NT2/D1 (cell line): ENCODE measurements at regions not wholly inside any gene's neighbourhood (a gene's known extent, or its start where the extent isn't known, plus 50 kb on each side); places are given as distances from the start of the nearest gene placed in this dataset.

Source experiments
- DNase-seq: peaks from one replicate; pipeline ENCODE4 v3.0.0-alpha.2; 2011; ENCODE audit warnings: low read depth, low spot score
- H3K27me3 ChIP-seq: 2 replicates; pipeline ENCODE4 v1.6.0; 2011; ENCODE audit warnings: mild to moderate bottlenecking; ENCODE audit not compliant: insufficient read length, insufficient read depth
- H3K36me3 ChIP-seq: 2 replicates; pipeline ENCODE4 v1.6.1; 2011; ENCODE audit warnings: mild to moderate bottlenecking, low read length, mixed read lengths; ENCODE audit not compliant: insufficient read depth, insufficient read length
- H3K4me1 ChIP-seq: 2 replicates; pipeline ENCODE4 v1.5.1; 2011; ENCODE audit not compliant: insufficient read depth, insufficient read length
- H3K4me3 ChIP-seq: 2 replicates; pipeline ENCODE4 v1.5.1; 2011; ENCODE audit warnings: low read depth; ENCODE audit not compliant: insufficient read length
- H3K9ac ChIP-seq: 2 replicates; pipeline ENCODE4 v1.6.0; 2011; ENCODE audit warnings: low read depth; ENCODE audit not compliant: insufficient read length
- H3K9me3 ChIP-seq: 2 replicates; pipeline ENCODE4 v1.5.1; 2011; ENCODE audit warnings: mild to moderate bottlenecking, low read length; ENCODE audit not compliant: insufficient read depth
- SUZ12 ChIP-seq: IDR thresholded peaks from 2 replicates; pipeline ENCODE4 v1.6.1; 2011; ENCODE audit not compliant: insufficient read length, insufficient read depth; ENCODE audit errors: extremely low read depth
- YY1 ChIP-seq: IDR thresholded peaks from 2 replicates; pipeline ENCODE4 v1.6.1; 2011; ENCODE audit not compliant: insufficient read length, insufficient read depth
- ZNF274 ChIP-seq: IDR thresholded peaks from 2 replicates; pipeline ENCODE4 v1.6.1; 2011; ENCODE audit warnings: mild to moderate bottlenecking, low read depth, low read length

GRCh38 chr12:127161466-127161865, 1105.5 kb upstream of the TMEM132C start:
- Histone ChIP-seq H3K9me3 (peaks cover 10% of the 10 kb centered on the region; the same call in 1 of the 2 replicates), H3K4me1 (no peaks in the 10 kb centered on the region), H3K36me3 (no peaks in the 10 kb centered on the region), H3K27me3 (no peaks in the 10 kb centered on the region), H3K9ac (no peak overlapping the region), H3K4me3 (no peak overlapping the region)
- DNase-seq: no peak
- TF ChIP-seq ZNF274: no peak
- TF ChIP-seq YY1: no peak
- TF ChIP-seq SUZ12: no peak

GRCh38 chr12:127162307-127162706, 1104.7 kb upstream of the TMEM132C start:
- Histone ChIP-seq H3K9me3 (peaks cover 10% of the 10 kb centered on the region; the same call in 1 of the 2 replicates), H3K4me1 (no peaks in the 10 kb centered on the region), H3K9ac (no peak overlapping the region), H3K4me3 (no peak overlapping the region), H3K36me3 (no peaks in the 10 kb centered on the region), H3K27me3 (no peaks in the 10 kb centered on the region)
- TF ChIP-seq YY1 (no peak), SUZ12 (no peak), ZNF274 (no peak)
- no peak for DNase-seq

DNA sequence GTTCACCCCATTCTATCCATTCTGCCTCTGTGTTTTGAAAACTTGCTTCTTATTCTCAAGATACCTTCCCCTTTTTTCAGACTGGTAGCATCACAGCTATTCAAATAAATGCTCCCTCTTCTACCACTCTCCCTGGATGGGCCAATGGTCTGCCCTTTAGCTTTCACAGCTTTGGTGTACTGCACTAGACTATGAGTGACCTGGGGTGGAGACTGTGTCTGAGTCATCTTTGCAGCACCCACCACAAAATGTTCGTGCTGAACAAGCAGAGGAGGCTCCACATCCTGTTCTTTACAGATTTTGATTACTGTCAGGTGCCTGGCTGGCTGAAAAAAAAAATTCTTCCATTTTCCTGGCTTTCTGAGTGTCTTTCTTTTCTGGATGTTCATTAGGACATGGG, 1104.1 kb upstream of the TMEM132C start:
- no peak overlapping the region for H3K9ac ChIP-seq
- TF ChIP-seq YY1 (no peak), ZNF274 (no peak), SUZ12 (no peak)
- no peaks in the 10 kb centered on the region for H3K27me3 ChIP-seq
- no peaks in the 10 kb centered on the region for H3K4me1 ChIP-seq
- DNase-seq: no peak
- H3K36me3 ChIP-seq: no peaks in the 10 kb centered on the region
- H3K4me3 ChIP-seq: no peak overlapping the region
- peaks cover 10% of the 10 kb centered on the region; the same call in 1 of the 2 replicates for H3K9me3 ChIP-seq

- TF ChIP-seq SUZ12: no peak
- TF ChIP-seq YY1: no peak
- TF ChIP-seq ZNF274: no peak
- peak overlapping the region; percentile 81 for H3K9ac ChIP-seq
- no peaks in the 10 kb centered on the region for H3K4me1 ChIP-seq
- no peaks in the 10 kb centered on the region for H3K36me3 ChIP-seq
- H3K27me3 ChIP-seq: no peaks in the 10 kb centered on the region
- DNase-seq: peak; percentile 73
- H3K9me3 ChIP-seq: peaks cover 10% of the 10 kb centered on the region; the same call in 1 of the 2 replicates
- H3K4me3 ChIP-seq: peak overlapping the region; percentile 25
Observed at GRCh38 chr12:127165567-127166392, 1101.2 kb upstream of the TMEM132C start.

- Histone ChIP-seq H3K4me1 (no peaks in the 10 kb centered on the region), H3K9ac (no peak overlapping the region), H3K27me3 (no peaks in the 10 kb centered on the region), H3K4me3 (no peak overlapping the region), H3K36me3 (no peaks in the 10 kb centered on the region), H3K9me3 (peaks cover 12% of the 10 kb centered on the region; the same call in 1 of the 2 replicates)
- no peak for DNase-seq
- TF ChIP-seq ZNF274: no peak
- no peak for TF ChIP-seq SUZ12
- no peak for TF ChIP-seq YY1
Observed at GRCh38 chr12:127169321-127170181, 1097.4 kb upstream of the TMEM132C start.

DNA sequence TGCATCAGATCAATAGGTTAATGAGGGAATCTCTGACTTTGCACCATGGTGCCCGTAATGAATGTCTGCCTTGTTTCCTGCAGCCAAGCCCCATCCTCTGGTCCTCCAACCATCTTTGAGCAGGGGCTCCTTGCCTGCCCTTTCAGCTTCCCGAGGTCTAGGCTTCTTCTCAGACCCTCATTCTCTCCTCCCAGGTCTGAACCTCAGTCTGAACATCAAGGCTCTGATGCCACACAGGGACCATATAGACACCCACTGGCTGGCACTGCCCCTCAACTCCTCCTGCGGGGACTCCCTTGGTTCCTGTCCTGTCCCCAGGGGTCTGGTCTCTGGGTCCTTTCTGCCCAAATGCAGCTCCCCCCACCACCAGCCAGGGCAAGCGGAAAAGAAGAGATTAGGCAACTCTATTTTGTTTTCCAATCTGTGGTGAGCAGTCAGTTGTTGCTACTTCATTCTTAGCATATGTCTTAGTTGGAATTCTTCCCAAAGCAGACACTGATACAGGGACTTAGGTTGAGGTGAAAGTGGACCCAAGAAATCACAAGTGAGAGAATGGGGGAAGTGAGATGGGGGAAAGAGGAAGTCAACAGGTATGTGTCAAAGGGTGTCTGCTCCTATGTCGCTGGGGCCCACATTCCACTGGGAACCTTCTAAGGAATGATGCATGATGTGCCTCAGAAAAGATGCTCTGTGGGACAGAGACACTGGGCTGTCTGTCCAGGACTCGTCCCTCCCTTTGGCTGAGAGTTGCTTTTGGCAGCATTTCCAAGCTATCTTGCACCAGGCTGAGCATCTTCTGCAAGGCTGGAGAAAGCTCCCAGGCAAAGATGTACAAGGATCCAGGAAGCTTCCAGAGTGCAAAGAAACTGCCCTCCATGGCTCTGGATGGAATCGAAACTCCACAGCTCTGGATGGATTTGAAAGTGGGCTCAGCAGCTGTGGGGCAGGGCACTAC, 1096.5 kb upstream of the TMEM132C start:
- TF ChIP-seq ZNF274 (no peak), YY1 (no peak), SUZ12 (no peak)
- no peaks in the 10 kb centered on the region for H3K27me3 ChIP-seq
- H3K4me3 ChIP-seq: no peak overlapping the region
- DNase-seq: no peak
- H3K9ac ChIP-seq: no peak overlapping the region
- H3K4me1 ChIP-seq: no peaks in the 10 kb centered on the region
- H3K36me3 ChIP-seq: no peaks in the 10 kb centered on the region
- H3K9me3 ChIP-seq: peaks cover 18% of the 10 kb centered on the region; the same call in 1 of the 2 replicates
